ENCODE measurements at regions not wholly inside any gene's neighbourhood (a gene's known extent, or its start where the extent isn't known, plus 50 kb on each side); places are given as distances from the start of the nearest gene placed in this dataset.

GRCh38 chr18:78635093-78635800 lies 344.4 kb upstream of the SALL3 start:
- Histone ChIP-seq H3K27me3 (replicated peaks; ENCODE audit: insufficient read depth, low read depth, low read length, poor library complexity) (no peaks in the 10 kb centered on the region), H3K36me3 (ENCODE audit: insufficient read depth, low read length, poor library complexity, severe bottlenecking) (no peaks in the 10 kb centered on the region), H3K9me3 (ENCODE audit: low read depth, low read length, poor library complexity, severe bottlenecking) (peaks cover 13% of the 10 kb centered on the region), H3K27ac (ENCODE audit: low read depth, low read length, poor library complexity, severe bottlenecking) (no peak overlapping the region), H3K4me1 (ENCODE audit: insufficient read depth, low read length, poor library complexity, severe bottlenecking) (no peaks in the 10 kb centered on the region), H3K4me3 (ENCODE audit: low read depth, low read length, poor library complexity, severe bottlenecking) (no peak overlapping the region)
- CTCF ChIA-PET = no interaction called here
- TF ChIP-seq CTCF (conservative IDR thresholded peaks at IDR 0.05; ENCODE audit: low read depth, low read length) (no peak), EZH2 (IDR thresholded peaks at IDR 0.05; ENCODE audit: borderline replicate concordance, low read depth, low read length, poor library complexity, severe bottlenecking) (no peak)
- no TSS peak for BruUV-seq (replicated peaks)
- POLR2A ChIA-PET (ENCODE audit: low non-redundant PET) = no interaction called here
- intact Hi-C loops (cut with micrococcal nuclease; ENCODE audit: unreplicated experiment) = no loop called here
- no peak for DNase-seq (ENCODE audit: low spot score)

DNA sequence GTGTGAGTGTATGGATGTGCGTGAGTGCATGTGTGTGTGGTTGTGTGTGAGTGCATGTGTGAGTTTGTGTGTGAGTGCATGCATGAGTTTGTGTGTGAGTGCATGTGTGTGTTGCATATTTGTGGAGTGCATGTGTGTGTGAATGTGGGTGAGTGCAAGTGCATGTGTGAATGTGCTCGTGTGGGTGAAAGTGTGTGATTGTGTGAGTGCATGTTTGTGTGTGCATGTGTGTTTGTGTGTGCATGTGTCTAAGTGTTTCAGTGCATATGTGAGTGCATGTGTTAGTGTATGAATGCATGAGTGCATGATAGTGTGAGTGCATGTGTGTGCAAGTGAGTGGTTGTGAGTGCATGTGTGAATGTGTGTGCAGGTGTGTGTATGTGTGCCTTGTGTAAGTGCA lies 343.4 kb upstream of the SALL3 start:
- Histone ChIP-seq H3K4me3 (ENCODE audit: low read depth, low read length, poor library complexity, severe bottlenecking) (no peak overlapping the region), H3K9me3 (ENCODE audit: low read depth, low read length, poor library complexity, severe bottlenecking) (peaks cover 7% of the 10 kb centered on the region), H3K36me3 (ENCODE audit: insufficient read depth, low read length, poor library complexity, severe bottlenecking) (no peaks in the 10 kb centered on the region), H3K27me3 (replicated peaks; ENCODE audit: insufficient read depth, low read depth, low read length, poor library complexity) (no peaks in the 10 kb centered on the region), H3K27ac (ENCODE audit: low read depth, low read length, poor library complexity, severe bottlenecking) (no peak overlapping the region), H3K4me1 (ENCODE audit: insufficient read depth, low read length, poor library complexity, severe bottlenecking) (no peaks in the 10 kb centered on the region)
- no peak for DNase-seq (ENCODE audit: low spot score)
- BruUV-seq (replicated peaks) = no TSS peak
- ChIA-PET POLR2A (ENCODE audit: low non-redundant PET) (no interaction called here), CTCF (no interaction called here)
- intact Hi-C loops (cut with micrococcal nuclease; ENCODE audit: unreplicated experiment) = no loop called here
- TF ChIP-seq EZH2 (IDR thresholded peaks at IDR 0.05; ENCODE audit: borderline replicate concordance, low read depth, low read length, poor library complexity, severe bottlenecking) (no peak), CTCF (conservative IDR thresholded peaks at IDR 0.05; ENCODE audit: low read depth, low read length) (no peak)

DNA sequence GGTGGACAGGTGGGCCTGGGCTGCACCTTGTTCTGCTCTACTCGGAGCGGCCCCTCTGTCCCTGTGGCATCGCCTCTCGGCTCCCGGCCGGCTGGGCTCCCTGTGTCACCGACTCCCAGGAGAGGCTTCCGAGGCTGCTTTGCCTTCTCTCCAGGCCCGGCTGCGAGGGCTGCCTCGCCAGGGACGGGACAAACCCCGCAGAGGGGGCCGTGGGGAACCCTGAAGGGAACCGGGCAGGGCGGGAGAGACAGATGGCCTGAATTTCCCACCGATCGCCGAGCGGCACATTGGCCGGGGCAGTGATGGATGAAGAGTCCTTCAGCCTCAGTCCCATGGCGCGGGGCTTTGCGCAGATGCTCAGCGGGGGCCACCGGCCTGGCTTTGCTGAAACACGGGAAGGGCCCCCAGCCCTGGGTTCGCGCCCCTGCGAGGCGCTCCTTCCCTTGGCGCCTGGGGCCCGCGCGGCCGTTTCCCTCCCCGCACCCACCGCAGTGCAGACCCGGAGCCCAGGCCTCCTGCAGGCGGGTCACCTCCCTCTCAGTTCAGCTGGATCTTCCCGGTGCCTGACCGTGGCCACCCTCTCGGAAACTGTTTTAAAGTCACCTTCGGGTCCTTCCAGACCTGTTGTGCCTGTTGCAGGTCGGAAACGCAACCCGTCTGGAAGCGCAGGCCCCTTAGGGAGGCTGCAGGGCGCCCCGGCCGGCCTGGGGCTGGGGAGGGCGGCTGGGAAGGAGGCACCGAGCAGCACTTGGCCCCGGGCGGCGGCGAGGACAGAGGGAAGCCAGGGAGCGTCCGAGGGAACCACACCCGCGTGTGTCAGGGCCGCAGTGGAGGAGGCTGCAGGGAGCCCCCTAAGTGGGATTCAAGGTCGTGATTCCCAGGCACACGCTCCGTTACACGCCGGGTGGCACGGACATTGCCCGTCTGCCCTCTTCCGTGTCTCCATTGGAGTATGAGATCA lies 341.9 kb upstream of the SALL3 start:
- ChIA-PET CTCF (no interaction called here), POLR2A (ENCODE audit: low non-redundant PET) (no interaction called here)
- H3K4me3 ChIP-seq (ENCODE audit: low read depth, low read length, poor library complexity, severe bottlenecking) = no peak overlapping the region
- H3K4me1 ChIP-seq (ENCODE audit: insufficient read depth, low read length, poor library complexity, severe bottlenecking) = no peaks in the 10 kb centered on the region
- H3K36me3 ChIP-seq (ENCODE audit: insufficient read depth, low read length, poor library complexity, severe bottlenecking) = no peaks in the 10 kb centered on the region
- no TSS peak for BruUV-seq (replicated peaks)
- peaks cover 7% of the 10 kb centered on the region for H3K9me3 ChIP-seq (ENCODE audit: low read depth, low read length, poor library complexity, severe bottlenecking)
- intact Hi-C loops (cut with micrococcal nuclease; ENCODE audit: unreplicated experiment) = no loop called here
- TF ChIP-seq CTCF (conservative IDR thresholded peaks at IDR 0.05; ENCODE audit: low read depth, low read length) (no peak), EZH2 (IDR thresholded peaks at IDR 0.05; ENCODE audit: borderline replicate concordance, low read depth, low read length, poor library complexity, severe bottlenecking) (no peak)
- H3K27ac ChIP-seq (ENCODE audit: low read depth, low read length, poor library complexity, severe bottlenecking) = no peak overlapping the region
- H3K27me3 ChIP-seq (replicated peaks; ENCODE audit: insufficient read depth, low read depth, low read length, poor library complexity) = no peaks in the 10 kb centered on the region
- DNase-seq (ENCODE audit: low spot score) = no peak
